Activated CD8-positive, alpha-beta T cell treated with anti-CD3 and anti-CD28 coated beads for 36 hours (primary cell): ENCODE measurements at regions not wholly inside any gene's neighbourhood (a gene's known extent, or its start where the extent isn't known, plus 50 kb on each side); places are given as distances from the start of the nearest gene placed in this dataset.

Source experiments
- ATAC-seq: fragments of 200-7000 bp; cut with Tn5 transposase; one replicate; pipeline ENCODE4 v1.10.0; 2021; ENCODE audit warnings: mild to moderate bottlenecking, moderate library complexity
- CTCF ChIA-PET: fragments of 350-600 bp; sonication (Branson Sonifier 250); formaldehyde crosslinking; loops from one replicate; lab custom pipeline; 2021; ENCODE audit warnings: antibody characterized with exemption; lab: Charles Lee
- POLR2A ChIA-PET: fragments of 350-600 bp; sonication (Branson Sonifier 250); formaldehyde crosslinking; loops from one replicate; lab custom pipeline; 2021; ENCODE audit warnings: antibody characterized with exemption; lab: Charles Lee
- DNase-seq: peaks from one replicate; pipeline ENCODE4 v3.0.0-alpha.2; 2020
- H3K27ac Mint-ChIP-seq: one replicate; pipeline ENCODE4 v1.8.0; 2021; ENCODE audit warnings: mild to moderate bottlenecking, mixed read lengths
- H3K27me3 Mint-ChIP-seq: one replicate; pipeline ENCODE4 v1.8.0; 2021; ENCODE audit warnings: mixed read lengths
- H3K36me3 Mint-ChIP-seq: one replicate; pipeline ENCODE4 v1.8.0; 2021; ENCODE audit warnings: low read depth, mixed read lengths
- H3K4me1 Mint-ChIP-seq: one replicate; pipeline ENCODE4 v1.8.0; 2021; ENCODE audit warnings: low read depth, mixed read lengths
- H3K4me3 Mint-ChIP-seq: one replicate; pipeline ENCODE4 v1.8.0; 2021; ENCODE audit warnings: mild to moderate bottlenecking, moderate library complexity, mixed read lengths
- H3K9me3 Mint-ChIP-seq: one replicate; pipeline ENCODE4 v1.8.0; 2021; ENCODE audit warnings: mixed read lengths
- CTCF ChIP-seq: fragments of 200-600 bp; IDR thresholded peaks from one replicate; pipeline ENCODE4 v1.8.0; 2022; ENCODE audit warnings: antibody characterized with exemption, mild to moderate bottlenecking
- intact Hi-C: fragments of 100-400 bp; cut with micrococcal nuclease; formaldehyde crosslinking; loops from one replicate; pipeline ENCODE4 v1.10.0; 2022

GRCh38 chr13:86438034-86438433, 638.8 kb upstream of the SLITRK6 start:
- Mint-ChIP-seq H3K4me3 (no peak overlapping the region), H3K27me3 (no peaks in the 10 kb centered on the region), H3K27ac (no peak overlapping the region), H3K4me1 (no peaks in the 10 kb centered on the region), H3K9me3 (peaks cover 7% of the 10 kb centered on the region), H3K36me3 (no peaks in the 10 kb centered on the region)
- ChIA-PET POLR2A (no interaction called here), CTCF (no interaction called here)
- ATAC-seq (no peak), DNase-seq (no peak)
- intact Hi-C loops, result no loop called here
- TF ChIP-seq CTCF, result no peak

- H3K27ac Mint-ChIP-seq, result no peak overlapping the region
- peaks cover 11% of the 10 kb centered on the region for H3K9me3 Mint-ChIP-seq
- intact Hi-C loops, result no loop called here
- DNase-seq (no peak), ATAC-seq (no peak)
- ChIA-PET POLR2A (no interaction called here), CTCF (no interaction called here)
- no peaks in the 10 kb centered on the region for H3K27me3 Mint-ChIP-seq
- TF ChIP-seq CTCF, result no peak
- no peaks in the 10 kb centered on the region for H3K36me3 Mint-ChIP-seq
- no peak overlapping the region for H3K4me3 Mint-ChIP-seq
- no peaks in the 10 kb centered on the region for H3K4me1 Mint-ChIP-seq
These were observed 646.0 kb upstream of the SLITRK6 start for GRCh38 chr13:86445206-86445605.

GRCh38 chr13:86445672-86446071, 646.5 kb upstream of the SLITRK6 start:
- Mint-ChIP-seq H3K27ac (no peak overlapping the region), H3K4me3 (no peak overlapping the region), H3K9me3 (peaks cover 11% of the 10 kb centered on the region), H3K27me3 (no peaks in the 10 kb centered on the region), H3K36me3 (no peaks in the 10 kb centered on the region), H3K4me1 (no peaks in the 10 kb centered on the region)
- CTCF ChIA-PET, result interaction anchor here (0.7 kb wide), 1 partner anchor 74 kb away, joined by 3 read pairs; no protein-coding TSS in a partner anchor
- DNase-seq (no peak), ATAC-seq (no peak)
- intact Hi-C loops, result no loop called here
- TF ChIP-seq CTCF, result no peak
- POLR2A ChIA-PET, result interaction anchor here (1.1 kb wide), 1 partner anchor 15 kb away, joined by 3 read pairs; no protein-coding TSS in a partner anchor

- POLR2A ChIA-PET, result interaction anchor here (1.1 kb wide), 1 partner anchor 14 kb away, joined by 3 read pairs; no protein-coding TSS in a partner anchor
- intact Hi-C loops, result no loop called here
- no peaks in the 10 kb centered on the region for H3K4me1 Mint-ChIP-seq
- no peaks in the 10 kb centered on the region for H3K36me3 Mint-ChIP-seq
- no peak for TF ChIP-seq CTCF
- DNase-seq, result no peak
- peaks cover 11% of the 10 kb centered on the region for H3K9me3 Mint-ChIP-seq
- no peak overlapping the region for H3K27ac Mint-ChIP-seq
- H3K4me3 Mint-ChIP-seq, result no peak overlapping the region
- ATAC-seq, result no peak
- CTCF ChIA-PET, result interaction anchor here (0.7 kb wide), 1 partner anchor 73 kb away, joined by 3 read pairs; no protein-coding TSS in a partner anchor
- H3K27me3 Mint-ChIP-seq, result no peaks in the 10 kb centered on the region
These were observed 647.1 kb upstream of the SLITRK6 start for GRCh38 chr13:86446311-86446710.

- H3K4me3 Mint-ChIP-seq, result no peak overlapping the region
- H3K9me3 Mint-ChIP-seq, result peaks cover 11% of the 10 kb centered on the region
- H3K4me1 Mint-ChIP-seq, result no peaks in the 10 kb centered on the region
- ChIA-PET CTCF (no interaction called here), POLR2A (no interaction called here)
- DNase-seq, result no peak
- no peaks in the 10 kb centered on the region for H3K27me3 Mint-ChIP-seq
- no peak for TF ChIP-seq CTCF
- H3K36me3 Mint-ChIP-seq, result no peaks in the 10 kb centered on the region
- ATAC-seq, result no peak
- intact Hi-C loops, result no loop called here
- H3K27ac Mint-ChIP-seq, result no peak overlapping the region
These were observed 648.3 kb upstream of the SLITRK6 start for GRCh38 chr13:86447479-86447878.
